ENCODE measurements at regions not wholly inside any gene's neighbourhood (a gene's known extent, or its start where the extent isn't known, plus 50 kb on each side); places are given as distances from the start of the nearest gene placed in this dataset.

DNA sequence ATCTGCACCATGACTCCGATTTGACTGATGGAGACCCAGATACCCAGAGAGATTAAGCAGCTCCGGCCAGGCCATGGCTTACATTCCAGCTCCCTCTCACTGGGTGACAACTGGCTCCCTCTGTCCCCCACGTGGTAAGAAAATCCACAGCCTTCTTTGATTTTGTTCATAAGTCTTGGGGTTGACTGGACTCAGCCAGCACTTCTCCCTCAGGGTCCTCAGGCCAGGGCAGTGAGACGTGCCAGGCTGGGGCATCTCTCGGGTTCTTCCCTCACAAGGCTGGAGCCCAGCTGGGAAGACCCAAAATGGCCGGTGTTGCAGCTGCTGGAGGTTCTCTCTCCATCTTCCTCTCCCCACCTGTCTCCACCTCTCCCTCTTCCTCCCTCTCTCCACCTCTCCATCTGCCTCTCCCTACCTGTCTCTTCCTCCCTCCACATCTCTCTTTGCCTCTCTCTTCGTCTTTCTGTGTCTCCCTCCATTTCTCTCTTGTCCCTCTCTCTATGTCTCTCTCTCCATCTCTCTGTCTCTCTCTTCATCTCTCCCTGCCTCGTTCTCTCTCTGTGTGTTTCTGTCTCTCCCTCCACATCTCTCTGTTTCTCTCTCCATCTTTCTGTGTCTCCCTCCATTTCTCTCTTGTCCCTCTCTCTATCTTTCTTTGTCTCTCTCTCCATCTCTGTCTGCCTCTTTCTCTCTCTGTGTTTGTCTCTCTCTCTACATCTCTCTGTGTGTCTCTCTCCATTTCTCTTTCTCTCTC is 105.3 kb downstream of the FOXL1 start:
- no peak for DNase-seq (ENCODE audit: low read depth)

DNA sequence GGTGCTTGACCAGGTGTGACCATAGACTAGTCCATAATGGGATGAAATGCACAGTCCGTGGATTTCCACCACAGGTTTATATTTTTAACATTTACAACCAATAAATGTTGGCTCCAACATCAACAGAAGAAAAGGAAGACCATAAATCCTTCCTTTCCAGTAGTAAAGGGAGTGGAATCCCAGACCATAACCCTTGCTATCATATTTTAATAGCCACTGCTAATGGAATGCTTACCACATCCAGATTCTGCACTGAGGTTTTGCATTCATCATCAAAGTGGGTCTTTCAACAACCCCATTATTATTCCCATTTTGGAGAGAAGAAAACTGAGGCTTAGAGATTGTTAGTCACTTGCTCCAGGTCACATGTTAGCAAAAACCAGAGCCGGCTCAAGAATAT is 106.7 kb downstream of the FOXL1 start:
- no peak for DNase-seq (ENCODE audit: low read depth)

DNA sequence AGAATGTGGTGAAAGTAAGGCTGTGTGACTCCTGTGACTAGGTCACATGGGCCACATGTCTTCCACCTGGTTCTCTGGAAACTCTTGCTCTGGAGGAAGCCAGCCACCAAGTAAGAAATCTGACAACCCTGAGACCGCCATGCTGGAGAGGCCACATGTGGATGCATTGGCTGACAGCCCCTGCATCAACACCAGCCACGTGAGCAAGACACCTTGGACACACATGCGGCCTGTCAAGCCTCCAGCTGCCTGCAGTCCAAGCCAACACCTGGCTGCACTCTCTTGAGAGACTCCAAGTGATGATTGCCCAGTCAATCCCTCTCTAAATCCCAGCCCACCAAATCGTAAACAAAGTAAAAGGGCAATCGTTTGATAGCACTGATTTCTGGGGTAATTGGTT is 112.6 kb downstream of the FOXL1 start:
- no peak for DNase-seq (ENCODE audit: low read depth)

DNA sequence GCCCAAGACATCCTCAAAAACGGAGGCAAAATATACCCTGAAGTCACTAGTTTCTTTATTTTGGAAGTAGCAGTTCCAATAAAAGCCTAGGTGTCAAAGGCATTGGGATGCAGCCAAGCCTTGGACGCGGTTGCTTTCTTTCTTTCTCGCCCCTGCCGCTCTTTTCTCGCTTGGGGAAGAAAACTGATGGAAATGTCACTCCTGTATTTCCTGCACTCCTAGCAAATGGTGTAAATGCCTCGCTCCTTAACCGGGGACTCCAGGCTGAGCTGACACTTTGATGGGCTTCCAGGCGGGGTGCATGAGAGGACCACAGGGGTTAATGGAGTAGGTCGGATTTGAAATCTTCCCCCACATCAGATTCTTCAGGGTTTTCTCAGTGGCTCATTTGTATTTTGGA is 114.1 kb downstream of the FOXL1 start:
- no peak for DNase-seq (ENCODE audit: low read depth)

GRCh38 chr16:86693033-86693432 is 114.7 kb downstream of the FOXL1 start:
- no peak for DNase-seq (ENCODE audit: low read depth)

GRCh38 chr16:86697715-86698114 is 119.4 kb downstream of the FOXL1 start:
- DNase-seq (ENCODE audit: low read depth): no peak

GRCh38 chr16:86700046-86700945 is 121.9 kb downstream of the FOXL1 start:
- no peak for DNase-seq (ENCODE audit: low read depth)

DNA sequence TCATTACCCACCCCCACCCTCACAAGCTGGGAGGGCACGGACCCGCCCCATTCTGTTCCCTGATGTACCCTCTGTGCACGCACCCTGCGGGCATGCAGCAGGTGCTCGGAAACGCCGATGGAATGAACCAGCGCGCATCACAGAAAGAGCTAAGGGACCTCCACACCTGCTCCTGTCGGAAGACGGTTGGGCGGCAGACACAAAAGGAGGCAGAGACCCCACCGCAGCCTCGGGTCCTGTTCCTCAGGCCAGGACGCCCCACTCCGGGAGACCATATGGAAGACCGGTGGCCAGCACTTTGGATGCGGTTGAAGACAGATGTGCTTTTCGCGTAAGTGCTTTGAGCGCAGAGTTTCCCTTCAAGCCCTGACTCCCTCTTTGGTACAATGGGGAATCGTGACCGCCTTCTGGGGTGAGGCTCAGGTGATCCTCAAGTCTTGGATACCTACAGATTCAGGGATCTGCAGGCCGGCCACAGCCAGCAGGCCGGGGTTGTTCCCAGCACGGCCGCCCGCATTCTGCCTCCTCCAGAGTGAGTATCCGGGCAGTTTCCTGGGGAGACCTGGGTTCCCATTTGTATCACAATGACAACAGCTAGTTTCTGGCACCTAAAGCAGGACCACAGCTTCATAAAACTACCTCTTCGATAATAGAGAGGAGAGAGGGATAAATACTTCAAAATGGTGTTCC is 123.1 kb downstream of the FOXL1 start:
- no peak for DNase-seq (ENCODE audit: low read depth)

GRCh38 chr16:86702824-86703588 is 124.7 kb downstream of the FOXL1 start:
- no peak for DNase-seq (ENCODE audit: low read depth)

DNA sequence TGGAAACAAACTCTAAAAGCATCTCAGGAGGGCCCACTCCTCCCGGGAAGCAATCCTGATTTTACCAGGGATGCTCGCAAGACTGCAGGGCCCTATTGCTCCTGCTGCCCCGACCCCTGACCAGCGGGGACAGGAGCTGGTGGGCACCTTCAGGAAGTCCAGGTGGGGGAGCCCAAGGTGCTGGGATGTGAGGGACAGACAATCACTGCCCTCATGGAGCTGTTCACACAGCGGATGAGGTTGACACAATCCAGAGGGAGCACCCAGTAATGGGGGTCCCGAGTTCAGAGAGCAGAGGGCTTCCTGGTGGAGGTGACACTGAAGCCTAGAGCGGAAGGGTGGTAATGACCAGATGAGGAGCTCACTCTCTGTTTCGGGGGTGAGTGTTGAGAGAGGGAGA is 126.2 kb downstream of the FOXL1 start:
- DNase-seq (ENCODE audit: low read depth): no peak

- DNase-seq (ENCODE audit: low read depth): no peak
Measured at GRCh38 chr16:86706726-86707125, 128.4 kb downstream of the FOXL1 start.

DNA sequence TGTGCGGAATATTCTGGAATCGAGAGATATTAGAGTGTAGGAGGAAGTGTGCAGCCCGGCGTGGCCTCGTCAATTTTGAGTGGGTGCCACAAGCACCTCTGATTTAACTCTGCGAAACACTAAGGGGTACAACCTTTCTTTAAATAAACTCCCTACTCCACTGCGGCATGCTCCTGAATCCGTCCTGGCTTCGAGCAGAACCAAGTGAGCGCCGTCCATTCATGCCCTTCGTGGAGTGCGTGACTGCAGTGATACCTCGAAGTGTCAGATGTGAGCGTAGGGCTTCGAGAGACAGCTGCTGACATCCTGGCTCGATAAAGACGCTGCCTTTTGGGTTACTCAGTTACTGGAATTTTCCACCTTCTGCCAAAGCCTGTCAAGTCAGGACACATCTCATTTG is 128.8 kb downstream of the FOXL1 start:
- no peak for DNase-seq (ENCODE audit: low read depth)

DNA sequence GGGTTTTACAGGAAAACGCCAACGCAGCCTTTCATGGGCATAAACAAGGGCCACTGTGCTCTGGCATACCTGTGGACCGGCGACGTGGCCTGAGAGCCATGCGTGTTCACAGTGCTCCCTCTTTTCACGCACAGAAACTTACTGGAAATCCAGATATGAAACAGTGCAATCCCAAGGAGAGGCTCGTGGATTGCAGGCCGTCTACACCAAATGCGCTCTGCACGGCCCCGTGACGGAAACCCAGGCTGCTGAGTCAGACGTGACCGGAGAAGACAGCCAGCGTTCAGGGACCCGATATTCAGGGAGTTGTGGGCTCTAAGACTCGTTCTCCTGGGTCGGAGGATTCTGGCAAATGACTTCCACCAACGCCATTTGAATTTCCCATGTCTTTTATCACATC is 129.2 kb downstream of the FOXL1 start:
- DNase-seq (ENCODE audit: low read depth): no peak

DNA sequence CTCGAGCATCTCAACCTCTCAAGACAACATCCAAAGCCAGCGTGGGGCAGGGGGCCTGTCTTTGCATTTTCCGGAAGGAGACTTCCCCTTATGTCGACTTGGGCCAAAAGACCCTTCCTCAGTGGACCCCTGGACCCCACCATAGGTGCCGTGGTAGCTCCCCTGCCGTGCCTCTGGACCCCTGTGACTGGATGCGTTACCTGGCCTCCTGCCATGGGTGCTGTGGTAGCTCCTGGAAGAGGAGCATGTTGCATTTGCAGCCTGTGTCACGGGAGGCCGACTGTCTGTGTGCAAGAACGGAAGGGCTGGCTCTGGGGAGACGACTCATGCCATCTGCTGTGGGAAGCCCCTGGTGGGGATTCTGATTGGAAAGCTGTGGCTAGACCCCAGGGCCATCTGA is 130.1 kb downstream of the FOXL1 start:
- no peak for DNase-seq (ENCODE audit: low read depth)

DNA sequence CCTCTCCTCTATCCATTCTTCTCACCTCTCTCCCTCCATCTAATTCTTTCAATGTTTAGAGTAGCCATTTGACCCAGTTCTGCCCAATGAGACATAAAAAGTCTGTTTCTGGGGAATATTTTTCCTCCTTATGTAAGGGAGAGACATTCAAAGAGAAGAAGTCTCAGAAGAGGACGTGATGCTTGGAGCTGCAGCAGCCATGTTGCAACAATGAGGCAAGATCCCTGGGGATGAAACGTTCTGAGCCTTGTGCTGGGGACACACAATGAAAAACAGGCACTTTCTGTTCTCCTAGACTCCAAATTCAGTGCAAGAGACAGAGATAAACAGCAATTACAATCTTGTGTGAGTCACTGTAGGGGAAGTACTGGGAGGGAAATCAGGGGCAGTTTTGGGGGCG is 130.8 kb downstream of the FOXL1 start:
- DNase-seq (ENCODE audit: low read depth): no peak

DNA sequence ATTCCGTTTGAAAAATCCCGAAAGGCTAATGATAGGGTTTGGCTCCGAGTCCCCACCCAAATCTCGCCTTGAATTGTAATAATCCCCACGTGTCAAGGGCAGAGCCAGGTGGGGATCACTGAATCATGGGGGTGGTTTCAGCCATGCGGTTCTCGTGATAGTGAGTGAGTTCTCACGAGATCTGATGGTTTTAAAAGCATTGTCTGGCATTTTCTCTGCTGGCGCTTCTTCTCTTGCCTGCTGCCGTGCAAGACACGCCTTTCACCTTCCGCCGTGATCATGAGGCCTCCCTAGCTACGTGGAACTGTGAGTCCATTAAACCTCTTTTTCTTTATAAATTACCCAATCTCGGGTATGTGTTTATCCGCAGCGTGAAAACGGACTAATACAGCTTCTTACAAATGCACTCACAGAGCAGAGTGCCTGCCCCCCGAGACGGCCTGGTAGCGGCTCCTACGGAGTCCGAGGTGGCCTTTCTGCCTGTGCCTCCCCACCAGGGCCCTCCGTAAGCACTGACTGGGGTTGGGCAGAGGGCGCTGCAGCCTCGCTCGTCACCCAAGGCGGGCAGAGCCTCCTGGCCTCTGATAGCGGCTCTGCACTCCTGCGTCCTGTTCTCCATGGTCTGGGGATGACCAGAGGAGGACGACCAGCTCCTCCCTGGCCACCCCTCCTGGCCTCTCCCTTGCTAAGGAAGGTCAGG is 131.7 kb downstream of the FOXL1 start:
- DNase-seq (ENCODE audit: low read depth): no peak

DNA sequence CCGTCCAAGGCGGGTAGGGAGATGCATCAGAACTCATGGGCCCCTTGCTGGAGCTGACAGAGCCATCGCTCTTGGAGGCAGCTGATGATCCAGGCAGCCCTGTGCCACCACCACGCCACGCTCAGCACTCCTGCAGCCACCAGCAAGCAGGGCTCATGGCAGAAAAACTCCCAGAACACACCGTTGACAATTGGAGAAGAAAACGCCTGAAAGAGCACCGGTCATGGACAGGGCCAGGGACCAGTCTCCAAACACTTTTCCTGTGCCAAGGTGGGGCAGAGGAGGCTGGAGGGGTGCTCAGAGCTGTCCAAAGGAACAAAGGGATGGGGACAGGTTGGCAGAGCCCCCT is 132.2 kb downstream of the FOXL1 start:
- no peak for DNase-seq (ENCODE audit: low read depth)

DNA sequence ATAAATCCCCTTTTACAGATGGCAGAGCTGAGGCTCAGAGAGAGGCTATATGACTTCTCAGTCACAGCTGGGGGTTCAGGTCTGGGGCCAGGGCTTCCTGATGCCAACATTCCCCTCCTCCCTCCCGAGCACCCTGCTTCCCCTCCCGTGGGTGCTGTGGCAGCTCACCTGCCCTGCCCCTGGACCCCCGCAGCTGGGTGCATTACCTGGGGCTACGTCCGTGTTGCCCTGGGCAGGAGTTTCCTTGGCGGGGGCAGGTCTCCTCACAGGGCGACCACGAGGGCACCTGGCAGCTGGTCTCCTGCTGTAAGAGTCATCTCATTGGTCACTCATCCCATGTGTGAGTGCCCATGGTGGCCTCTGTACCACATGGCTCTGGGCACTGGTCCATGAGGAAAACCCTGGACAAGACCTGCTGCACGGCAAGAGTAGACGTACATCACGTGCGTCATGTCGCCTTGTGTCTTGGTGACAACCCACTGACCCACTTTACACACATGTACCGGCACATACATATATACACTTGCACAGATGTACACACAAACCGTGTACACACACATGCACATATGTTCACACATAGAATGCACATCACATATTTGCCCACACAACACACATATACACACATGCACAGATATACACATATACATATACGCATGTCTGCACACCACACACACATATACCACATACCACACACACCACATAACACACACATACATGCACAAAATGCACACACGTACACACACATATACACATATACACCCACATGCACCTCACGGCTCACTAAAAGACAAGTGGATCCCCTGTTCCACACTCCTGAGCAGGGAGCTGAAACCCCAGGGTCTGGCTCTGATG is 134.0 kb downstream of the FOXL1 start:
- no peak for DNase-seq (ENCODE audit: low read depth)

DNA sequence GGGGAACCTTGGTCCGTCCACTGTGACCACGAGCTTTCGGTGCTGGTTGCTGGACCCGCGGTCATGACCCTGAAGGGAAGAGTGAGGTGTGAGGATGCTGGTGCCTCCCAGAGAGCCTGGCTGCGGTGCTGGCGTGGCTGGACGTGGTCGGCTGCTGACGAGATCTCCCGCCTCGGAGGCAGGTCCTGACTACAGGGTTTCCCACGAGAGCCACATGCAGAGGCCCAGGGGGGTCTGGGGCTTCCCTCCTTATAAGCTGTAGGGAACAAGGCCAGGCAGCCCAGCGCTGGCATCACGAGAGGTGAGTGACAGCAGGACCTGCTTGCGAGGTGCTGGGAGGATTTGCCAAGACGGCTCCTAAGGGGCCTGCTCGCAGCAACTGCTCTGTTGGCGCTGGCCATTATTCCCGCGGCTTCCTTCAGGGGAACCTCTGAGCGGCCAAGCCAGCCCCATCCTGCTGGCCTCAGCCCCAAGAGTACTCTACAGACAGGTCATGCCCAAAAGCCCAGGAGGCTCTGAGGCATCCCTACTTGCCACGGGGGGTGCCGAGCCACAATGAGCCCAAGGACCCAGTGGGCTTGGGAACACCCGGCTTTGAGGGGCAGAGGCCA is 134.8 kb downstream of the FOXL1 start:
- no peak for DNase-seq (ENCODE audit: low read depth)

GRCh38 chr16:86714166-86714565 is 135.8 kb downstream of the FOXL1 start:
- no peak for DNase-seq (ENCODE audit: low read depth)
